Keratinocyte (primary cell): ENCODE measurements at regions not wholly inside any gene's neighbourhood (a gene's known extent, or its start where the extent isn't known, plus 50 kb on each side); places are given as distances from the start of the nearest gene placed in this dataset.

Source experiments
- DNase-seq: peaks from one replicate; pipeline ENCODE4 v3.0.0-alpha.2; 2011; ENCODE audit warnings: low read depth, missing footprints, low spot score
- FAIRE-seq: peaks from 2 replicates; lab custom pipeline; 2011; peaks lifted over from hg19 to GRCh38; lab: Jason Lieb, UNC
- H2AFZ ChIP-seq: 2 replicates; pipeline ENCODE4 v1.6.0; 2012; ENCODE audit warnings: low read length, control low read depth, inconsistent platforms; ENCODE audit not compliant: control insufficient read depth
- H3K27ac ChIP-seq: 2 replicates; pipeline ENCODE4 v1.5.1; 2011; ENCODE audit warnings: low read length; ENCODE audit not compliant: control insufficient read depth, insufficient read depth
- H3K27me3 ChIP-seq: 3 replicates; pipeline ENCODE4 v1.6.0; 2011; ENCODE audit warnings: low read length; ENCODE audit not compliant: control insufficient read depth, insufficient read depth; ENCODE audit errors: extremely low read depth
- H3K36me3 ChIP-seq, 2 experiments: 2 replicates in 1 of 2; 3 replicates in 1 of 2; pipeline ENCODE4 v1.5.1; 2011; ENCODE audit warnings: low read length in 2 of 2, mild to moderate bottlenecking in 1 of 2; ENCODE audit not compliant: control insufficient read depth in 2 of 2, insufficient read depth in 2 of 2; ENCODE audit errors: extremely low read depth in 1 of 2
- H3K4me1 ChIP-seq: 3 replicates; pipeline ENCODE4 v1.5.1; 2011; ENCODE audit warnings: low read length; ENCODE audit not compliant: control insufficient read depth, insufficient read depth; ENCODE audit errors: extremely low read depth
- H3K4me2 ChIP-seq: 3 replicates; pipeline ENCODE4 v1.6.0; 2011; ENCODE audit warnings: low read depth, low read length; ENCODE audit not compliant: control insufficient read depth, insufficient read depth; ENCODE audit errors: extremely low read depth
- H3K4me3 ChIP-seq, 3 experiments: fragments of 200-600 bp in 1 of 3; sonication (generic) in 1 of 3; 2 replicates in 2 of 3; 3 replicates in 1 of 3; pipeline ENCODE4 v1.5.1; 2011 to 2016; ENCODE audit warnings: low read length in 3 of 3, mild to moderate bottlenecking in 3 of 3, control low read depth in 2 of 3, inconsistent platforms in 1 of 3, low read depth in 1 of 3, mixed read lengths in 1 of 3, mixed run types in 1 of 3, moderate library complexity in 1 of 3; ENCODE audit not compliant: control insufficient read depth in 2 of 3, insufficient read depth in 2 of 3; ENCODE audit errors: extremely low read depth in 1 of 3
- H3K79me2 ChIP-seq: 2 replicates; pipeline ENCODE4 v1.6.0; 2012; ENCODE audit warnings: low read length; ENCODE audit not compliant: control insufficient read depth, insufficient read depth
- H3K9ac ChIP-seq: 3 replicates; pipeline ENCODE4 v1.6.0; 2011; ENCODE audit warnings: low read length; ENCODE audit not compliant: control insufficient read depth, insufficient read depth; ENCODE audit errors: extremely low read depth
- H3K9me1 ChIP-seq: 3 replicates; pipeline ENCODE4 v1.6.0; 2011; ENCODE audit warnings: low read length; ENCODE audit not compliant: control insufficient read depth, insufficient read depth; ENCODE audit errors: extremely low read depth
- H3K9me3 ChIP-seq: 2 replicates; pipeline ENCODE4 v1.5.1; 2012; ENCODE audit warnings: low read depth, low read length; ENCODE audit not compliant: control insufficient read depth
- H4K20me1 ChIP-seq: 3 replicates; pipeline ENCODE4 v1.6.0; 2011; ENCODE audit warnings: low read length; ENCODE audit not compliant: control insufficient read depth, insufficient read depth; ENCODE audit errors: extremely low read depth
- CTCF ChIP-seq, 3 experiments: IDR thresholded peaks in 1 of 3; conservative IDR thresholded peaks in 1 of 3; optimal IDR thresholded peaks in 1 of 3; 2 replicates in 2 of 3; 3 replicates in 1 of 3; pipeline versions ENCODE3 to v1.5.1; 2011; ENCODE audit warnings: low read length in 3 of 3, mild to moderate bottlenecking in 3 of 3, moderate library complexity in 2 of 3, control low read depth in 1 of 3, inconsistent platforms in 1 of 3; ENCODE audit not compliant: insufficient read depth in 2 of 3; ENCODE audit errors: extremely low read depth in 1 of 3
- EZH2 ChIP-seq: IDR thresholded peaks from one replicate; pipeline ENCODE4 v1.6.1; 2012; ENCODE audit warnings: inconsistent platforms, mild to moderate bottlenecking, low read length, moderate library complexity
- dilution Hi-C: fragments of 300-500 bp; cut with MboI; formaldehyde crosslinking; loops from one replicate; pipeline ENCODE4 v1.7.0; 2020; ENCODE audit warnings: low sequenced_read_pairs; ENCODE audit not compliant: extremely low pct_ligation_motif_present

GRCh38 chr6:71808865-71809264 is 77.5 kb upstream of the RIMS1 start:
- no peaks in the 10 kb centered on the region for H3K9me1 ChIP-seq
- peaks cover 2% of the 10 kb centered on the region for H3K9me3 ChIP-seq
- no peak for FAIRE-seq
- TF ChIP-seq CTCF (optimal IDR thresholded peaks at IDR 0.05 in 1 of 3, IDR thresholded peaks at IDR 0.05 in 1 of 3, conservative IDR thresholded peaks at IDR 0.05 in 1 of 3; ENCODE audit: extremely low read depth in 1 of 3, insufficient read depth in 2 of 3, low read length in 3 of 3): no peak
- no peak for TF ChIP-seq EZH2
- no peak overlapping the region for H3K4me3 ChIP-seq
- no peaks in the 10 kb centered on the region for H3K36me3 ChIP-seq
- no peaks in the 10 kb centered on the region for H4K20me1 ChIP-seq
- H3K79me2 ChIP-seq: no peaks in the 10 kb centered on the region
- no peak overlapping the region for H3K4me2 ChIP-seq
- no peaks in the 10 kb centered on the region for H3K4me1 ChIP-seq
- DNase-seq: no peak
- dilution Hi-C loops: no loop called here
- H3K27me3 ChIP-seq: no peaks in the 10 kb centered on the region
- H3K9ac ChIP-seq: no peak overlapping the region
- H3K27ac ChIP-seq: no peak overlapping the region
- no peak overlapping the region for H2AFZ ChIP-seq

DNA sequence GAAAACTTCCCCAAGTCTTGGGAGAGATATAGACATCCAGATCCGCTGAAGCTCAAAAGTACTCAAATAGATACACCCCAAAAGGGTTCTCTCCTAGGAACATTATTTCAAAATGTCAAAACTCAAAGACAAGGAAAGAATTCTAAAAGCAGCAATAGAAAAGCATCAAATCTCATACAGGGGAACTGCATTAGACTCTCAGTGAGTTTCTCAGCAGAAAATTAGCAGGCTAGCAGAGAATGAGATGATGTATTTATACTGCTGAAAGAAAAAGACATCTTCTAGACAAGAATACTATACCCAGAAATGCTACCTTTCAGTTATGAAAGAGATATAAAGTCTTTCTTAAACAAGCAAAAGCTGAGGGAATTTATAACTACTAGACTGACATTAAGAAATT is 75.5 kb upstream of the RIMS1 start:
- H3K36me3 ChIP-seq: no peaks in the 10 kb centered on the region
- H3K9me3 ChIP-seq: peaks cover 2% of the 10 kb centered on the region
- no peak for TF ChIP-seq CTCF (optimal IDR thresholded peaks at IDR 0.05 in 1 of 3, IDR thresholded peaks at IDR 0.05 in 1 of 3, conservative IDR thresholded peaks at IDR 0.05 in 1 of 3; ENCODE audit: extremely low read depth in 1 of 3, insufficient read depth in 2 of 3, low read length in 3 of 3)
- TF ChIP-seq EZH2: no peak
- H3K4me3 ChIP-seq: no peak overlapping the region
- H4K20me1 ChIP-seq: no peaks in the 10 kb centered on the region
- H2AFZ ChIP-seq: no peak overlapping the region
- no peak overlapping the region for H3K27ac ChIP-seq
- no peaks in the 10 kb centered on the region for H3K4me1 ChIP-seq
- no peaks in the 10 kb centered on the region for H3K27me3 ChIP-seq
- H3K9me1 ChIP-seq: no peaks in the 10 kb centered on the region
- FAIRE-seq (no peak), DNase-seq (no peak)
- dilution Hi-C loops: no loop called here
- no peak overlapping the region for H3K9ac ChIP-seq
- H3K4me2 ChIP-seq: no peak overlapping the region
- H3K79me2 ChIP-seq: no peaks in the 10 kb centered on the region
